T-cell (primary cell): ENCODE measurements at regions not wholly inside any gene's neighbourhood (a gene's known extent, or its start where the extent isn't known, plus 50 kb on each side); places are given as distances from the start of the nearest gene placed in this dataset.

Experiments
- ATAC-seq, 4 experiments: fragments of 200-7000 bp in 3 of 4; fragments of 150-1000 bp in 1 of 4; cut with Tn5 transposase; replicated peaks in 1 of 4; 1 replicate in 3 of 4; 2 replicates in 1 of 4; pipeline ENCODE4 v1.10.0; 2021; ENCODE audit warnings: moderate library complexity in 3 of 4, mild to moderate bottlenecking in 2 of 4, moderate number of reproducible peaks in 1 of 4
- CTCF ChIA-PET, 2 donors: fragments of 300-600 bp; sonication (Branson Sonifier 250); formaldehyde crosslinking; loops; one replicate each; lab custom pipeline; 2022; ENCODE audit warnings: antibody characterized with exemption in 2 of 2; lab: Charles Lee
- POLR2A ChIA-PET, 2 donors: fragments of 300-600 bp; sonication (Branson Sonifier 250); formaldehyde crosslinking; loops; one replicate each; lab custom pipeline; 2022; ENCODE audit warnings: antibody characterized with exemption in 2 of 2; lab: Charles Lee
- DNase-seq, 35 experiments: peaks; one replicate each; pipeline versions ENCODE4 v3.0.0 to v3.0.0-alpha.2; 2013 to 2023
- H3K27ac ChIP-seq: one replicate; pipeline ENCODE4 v1.5.1; 2013; ENCODE audit warnings: low read length
- H3K27me3 ChIP-seq, 2 experiments: replicated peaks in 1 of 2; 1 replicate in 1 of 2; 2 replicates in 1 of 2; pipeline versions ENCODE4 v1.6.1 to v1.7.0; 2013; ENCODE audit warnings: low read length in 1 of 2, mixed read lengths in 1 of 2; ENCODE audit not compliant: control insufficient read depth in 2 of 2, insufficient read depth in 2 of 2; ENCODE audit errors: extremely low read depth in 1 of 2
- H3K36me3 ChIP-seq, 2 donors: 1 replicate in 1 of 2; 2 replicates in 1 of 2; pipeline versions ENCODE4 v1.6.1 to v1.7.0; 2013; ENCODE audit warnings: low read length in 1 of 2; ENCODE audit not compliant: control insufficient read depth in 2 of 2, insufficient read depth in 1 of 2; ENCODE audit errors: extremely low read depth in 1 of 2
- H3K4me1 ChIP-seq, 2 experiments: 1 replicate in 1 of 2; 2 replicates in 1 of 2; pipeline versions ENCODE4 v1.6.1 to v1.7.0; 2013; ENCODE audit warnings: low read length in 2 of 2, mixed read lengths in 1 of 2; ENCODE audit not compliant: insufficient read depth in 2 of 2, control insufficient read depth in 1 of 2; ENCODE audit errors: extremely low read depth in 1 of 2
- H3K4me3 ChIP-seq, 2 donors: 1 replicate in 1 of 2; 2 replicates in 1 of 2; pipeline versions ENCODE4 v1.5.1 to v1.7.0; 2013; ENCODE audit warnings: mild to moderate bottlenecking in 2 of 2, low read length in 1 of 2, moderate library complexity in 1 of 2; ENCODE audit not compliant: control insufficient read depth in 1 of 2; ENCODE audit errors: extremely low read depth in 1 of 2
- H3K9me3 ChIP-seq: 2 replicates; pipeline ENCODE4 v1.7.0; 2013
- H3K27ac Mint-ChIP-seq, 2 donors: one replicate each; pipeline ENCODE4 v1.8.0; 2020 to 2021; ENCODE audit warnings: mild to moderate bottlenecking in 2 of 2, mixed read lengths in 2 of 2
- H3K27me3 Mint-ChIP-seq, 2 donors: one replicate each; pipeline ENCODE4 v1.8.0; 2021 to 2022; ENCODE audit warnings: mixed read lengths in 2 of 2
- H3K36me3 Mint-ChIP-seq: one replicate; pipeline ENCODE4 v1.8.0; 2021; ENCODE audit warnings: mixed read lengths
- H3K4me1 Mint-ChIP-seq, 3 donors: one replicate each; pipeline ENCODE4 v1.8.0; 2020 to 2022; ENCODE audit warnings: mixed read lengths in 3 of 3, mild to moderate bottlenecking in 1 of 3
- H3K4me3 Mint-ChIP-seq, 3 donors: one replicate each; pipeline ENCODE4 v1.8.0; 2020 to 2022; ENCODE audit warnings: mild to moderate bottlenecking in 3 of 3, mixed read lengths in 3 of 3, moderate library complexity in 3 of 3
- H3K9me3 Mint-ChIP-seq, 3 donors: one replicate each; pipeline ENCODE4 v1.8.0; 2020 to 2022; ENCODE audit warnings: mixed read lengths in 3 of 3
- WGBS: methylation state at CpG from one replicate; pipeline ENCODE4 v1.1.5; 2013; ENCODE audit warnings: missing lambda C conversion rate; ENCODE audit not compliant: insufficient coverage; 5-methylcytosine and 5-hydroxymethylcytosine counted together

DNA sequence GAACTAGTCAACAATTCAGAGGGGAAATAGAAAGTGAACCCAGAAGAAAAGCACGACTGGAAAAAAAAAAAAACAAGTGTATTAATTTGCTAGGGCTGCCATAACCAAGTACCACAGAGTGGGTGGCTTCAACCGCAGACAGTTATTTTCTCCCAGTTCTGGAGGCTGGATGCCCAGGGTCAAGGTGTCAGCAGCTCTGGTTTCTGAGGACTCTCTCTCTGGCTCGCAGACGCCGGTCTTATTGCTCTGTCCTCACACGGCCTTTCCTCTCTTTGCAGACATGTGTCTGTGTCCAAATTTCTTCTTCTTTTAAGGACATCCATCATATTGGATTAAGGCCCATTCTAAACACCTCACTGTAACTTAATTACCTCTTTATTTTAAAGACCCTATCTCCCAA, 291.8 kb downstream of the XXYLT1 start:
- H3K36me3 ChIP-seq: no peaks in the 10 kb centered on the region
- H3K9me3 ChIP-seq: no peaks in the 10 kb centered on the region
- Mint-ChIP-seq H3K4me1 (no peaks in the 10 kb centered on the region), H3K9me3 (peaks cover 0 to 13% (median 0%) of the 10 kb centered on the region in 3 donors), H3K4me3 (no peak overlapping the region), H3K27ac (no peak overlapping the region), H3K27me3 (peaks cover 20 to 27% of the 10 kb centered on the region in 2 donors), H3K36me3 (peaks cover 2% of the 10 kb centered on the region)
- ChIA-PET CTCF (interaction anchor here in 1 of 2 donors (0.6 kb wide), 1 partner anchor 141 kb away, joined by 3 read pairs; no protein-coding TSS in a partner anchor), POLR2A (no interaction called here)
- H3K4me3 ChIP-seq: no peak overlapping the region
- no peak overlapping the region for H3K27ac ChIP-seq
- no peak for ATAC-seq
- DNase-seq: no peak
- no peaks in the 10 kb centered on the region for H3K4me1 ChIP-seq
- H3K27me3 ChIP-seq: peaks cover 0 to 23% of the 10 kb centered on the region in 2 experiments
- WGBS: 69% methylated on average over 5 of the region's 6 CpGs

GRCh38 chr3:194982472-194982871, 288.5 kb downstream of the XXYLT1 start:
- peaks cover 2% of the 10 kb centered on the region for H3K36me3 Mint-ChIP-seq
- H3K4me3 Mint-ChIP-seq: no peak overlapping the region
- ATAC-seq: no peak
- no peak overlapping the region for H3K27ac ChIP-seq
- ChIA-PET CTCF (no interaction called here), POLR2A (no interaction called here)
- H3K4me1 Mint-ChIP-seq: no peaks in the 10 kb centered on the region
- H3K9me3 ChIP-seq: no peaks in the 10 kb centered on the region
- no CpG with 5 or more reads among the region's 3 CpGs for WGBS
- H3K4me1 ChIP-seq: no peaks in the 10 kb centered on the region
- H3K27ac Mint-ChIP-seq: no peak overlapping the region
- no peak for DNase-seq
- peaks cover 19 to 22% of the 10 kb centered on the region in 2 donors for H3K27me3 Mint-ChIP-seq
- peaks cover 0 to 35% of the 10 kb centered on the region in 2 experiments for H3K27me3 ChIP-seq
- H3K4me3 ChIP-seq: no peak overlapping the region
- H3K36me3 ChIP-seq: no peaks in the 10 kb centered on the region
- peaks cover 0 to 13% (median 0%) of the 10 kb centered on the region in 3 donors for H3K9me3 Mint-ChIP-seq

DNA sequence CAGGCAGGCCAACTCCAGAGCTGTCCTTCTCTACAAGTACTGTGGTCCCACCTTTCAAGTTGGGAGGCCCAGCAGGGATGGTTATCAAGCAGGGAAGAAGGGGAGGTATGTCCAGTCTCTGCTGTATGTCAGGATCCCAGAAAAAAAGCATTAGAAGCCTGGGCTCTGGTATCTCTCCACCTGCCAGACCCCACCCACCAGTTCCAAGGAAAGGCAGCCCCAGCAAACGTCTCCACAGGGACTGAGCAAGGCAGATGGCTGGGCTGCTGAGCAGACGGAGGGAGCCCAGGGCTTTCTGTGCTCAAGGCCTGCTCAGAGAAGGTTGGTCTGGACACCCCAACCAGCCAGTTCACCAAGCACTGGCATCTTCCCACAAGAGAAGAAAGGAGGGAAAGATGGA, 287.8 kb downstream of the XXYLT1 start:
- Histone ChIP-seq H3K27ac (no peak overlapping the region), H3K9me3 (no peaks in the 10 kb centered on the region), H3K4me1 (no peaks in the 10 kb centered on the region), H3K27me3 (peaks cover 0 to 36% of the 10 kb centered on the region in 2 experiments), H3K4me3 (no peak overlapping the region), H3K36me3 (no peaks in the 10 kb centered on the region)
- H3K4me3 Mint-ChIP-seq: no peak overlapping the region
- DNase-seq (no peak), ATAC-seq (no peak)
- ChIA-PET POLR2A (no interaction called here), CTCF (no interaction called here)
- peaks cover 0 to 13% (median 0%) of the 10 kb centered on the region in 3 donors for H3K9me3 Mint-ChIP-seq
- H3K27me3 Mint-ChIP-seq: peaks cover 17 to 21% of the 10 kb centered on the region in 2 donors
- H3K36me3 Mint-ChIP-seq: peaks cover 2% of the 10 kb centered on the region
- no peak overlapping the region for H3K27ac Mint-ChIP-seq
- 0% methylated on average over 1 of the region's 2 CpGs for WGBS
- H3K4me1 Mint-ChIP-seq: no peaks in the 10 kb centered on the region

GRCh38 chr3:194983620-194984019, 287.3 kb downstream of the XXYLT1 start:
- peaks cover 2% of the 10 kb centered on the region for H3K36me3 Mint-ChIP-seq
- no peaks in the 10 kb centered on the region for H3K36me3 ChIP-seq
- ChIA-PET POLR2A (no interaction called here), CTCF (no interaction called here)
- DNase-seq (no peak), ATAC-seq (no peak)
- peaks cover 12 to 19% of the 10 kb centered on the region in 2 donors for H3K27me3 Mint-ChIP-seq
- whole genome bisulfite sequencing: 90% methylated on average over 2 of the region's 2 CpGs
- H3K4me3 Mint-ChIP-seq: no peak overlapping the region
- H3K27ac Mint-ChIP-seq: peak overlapping the region in 1 of 2 donors; percentile 29
- H3K27me3 ChIP-seq: peaks cover 0 to 38% of the 10 kb centered on the region in 2 experiments
- no peaks in the 10 kb centered on the region for H3K4me1 Mint-ChIP-seq
- no peak overlapping the region for H3K27ac ChIP-seq
- H3K4me3 ChIP-seq: no peak overlapping the region
- H3K9me3 ChIP-seq: no peaks in the 10 kb centered on the region
- H3K4me1 ChIP-seq: no peaks in the 10 kb centered on the region
- H3K9me3 Mint-ChIP-seq: peaks cover 0 to 13% (median 0%) of the 10 kb centered on the region in 3 donors

GRCh38 chr3:194984066-194984465, 286.9 kb downstream of the XXYLT1 start:
- H3K27ac ChIP-seq: no peak overlapping the region
- no peak overlapping the region for H3K4me3 ChIP-seq
- ATAC-seq (no peak), DNase-seq (no peak)
- CTCF ChIA-PET: no interaction called here
- no peak overlapping the region for H3K4me3 Mint-ChIP-seq
- H3K36me3 ChIP-seq: no peaks in the 10 kb centered on the region
- no peaks in the 10 kb centered on the region for H3K4me1 ChIP-seq
- POLR2A ChIA-PET: no interaction called here
- H3K36me3 Mint-ChIP-seq: peaks cover 2% of the 10 kb centered on the region
- no peak overlapping the region for H3K27ac Mint-ChIP-seq
- peaks cover 0 to 38% of the 10 kb centered on the region in 2 experiments for H3K27me3 ChIP-seq
- no peaks in the 10 kb centered on the region for H3K9me3 ChIP-seq
- 58% methylated on average over 2 of the region's 3 CpGs for WGBS
- H3K27me3 Mint-ChIP-seq: peaks cover 12 to 22% of the 10 kb centered on the region in 2 donors
- H3K9me3 Mint-ChIP-seq: peaks cover 0 to 13% (median 0%) of the 10 kb centered on the region in 3 donors
- no peaks in the 10 kb centered on the region for H3K4me1 Mint-ChIP-seq

- no peak overlapping the region for H3K4me3 Mint-ChIP-seq
- WGBS: 85% methylated on average over 9 of the region's 9 CpGs
- H3K27ac ChIP-seq: no peak overlapping the region
- H3K36me3 ChIP-seq: no peaks in the 10 kb centered on the region
- POLR2A ChIA-PET: no interaction called here
- DNase-seq (no peak), ATAC-seq (no peak)
- H3K4me1 Mint-ChIP-seq: no peaks in the 10 kb centered on the region
- no peak overlapping the region for H3K4me3 ChIP-seq
- no peaks in the 10 kb centered on the region for H3K4me1 ChIP-seq
- peaks cover 0 to 13% (median 0%) of the 10 kb centered on the region in 3 donors for H3K9me3 Mint-ChIP-seq
- no peaks in the 10 kb centered on the region for H3K9me3 ChIP-seq
- H3K27me3 Mint-ChIP-seq: peaks cover 12 to 26% of the 10 kb centered on the region in 2 donors
- H3K27ac Mint-ChIP-seq: no peak overlapping the region
- CTCF ChIA-PET: no interaction called here
- H3K27me3 ChIP-seq: peaks cover 0 to 38% of the 10 kb centered on the region in 2 experiments
- H3K36me3 Mint-ChIP-seq: peaks cover 2% of the 10 kb centered on the region
These were observed 286.3 kb downstream of the XXYLT1 start for GRCh38 chr3:194984622-194985021.
